WERI-Rb-1 (cell line): ENCODE measurements at regions not wholly inside any gene's neighbourhood (a gene's known extent, or its start where the extent isn't known, plus 50 kb on each side); places are given as distances from the start of the nearest gene placed in this dataset.

ENCODE experiments used
- DNase-seq: peaks from one replicate; pipeline ENCODE4 v3.0.0-alpha.2; 2020
- H3K27ac ChIP-seq: fragments of 250-450 bp; sonication (Bioruptor Pico); 2 replicates; pipeline ENCODE4 v1.5.1; 2020; ENCODE audit warnings: mild to moderate bottlenecking, moderate library complexity
- H3K27me3 ChIP-seq: fragments of 250-450 bp; sonication (Bioruptor Pico); 2 replicates; pipeline ENCODE4 v1.5.1; 2021; ENCODE audit warnings: mild to moderate bottlenecking, low read depth, moderate library complexity; ENCODE audit not compliant: insufficient read depth, severe bottlenecking
- H3K36me3 ChIP-seq: fragments of 250-450 bp; sonication (Bioruptor Pico); 2 replicates; pipeline ENCODE4 v1.5.1; 2020; ENCODE audit warnings: mild to moderate bottlenecking, moderate library complexity
- H3K4me3 ChIP-seq: 2 replicates; pipeline ENCODE4 v1.5.1; 2011; ENCODE audit warnings: low read depth, mild to moderate bottlenecking, control low read depth, low read length
- H3K9me3 ChIP-seq: fragments of 250-450 bp; sonication (Bioruptor Pico); 2 replicates; pipeline ENCODE4 v1.5.1; 2021; ENCODE audit warnings: mild to moderate bottlenecking, moderate library complexity; ENCODE audit not compliant: severe bottlenecking
- CTCF ChIP-seq: IDR thresholded peaks from 2 replicates; pipeline ENCODE4 v1.5.1; 2011; ENCODE audit warnings: low read depth, mild to moderate bottlenecking, control low read depth, inconsistent platforms, low read length

GRCh38 chr7:41574377-41574776 lies 128.5 kb downstream of the INHBA start:
- no peak for TF ChIP-seq CTCF
- Histone ChIP-seq H3K27me3 (peaks cover 26% of the 10 kb centered on the region), H3K4me3 (no peak overlapping the region), H3K36me3 (no peaks in the 10 kb centered on the region), H3K27ac (no peak overlapping the region), H3K9me3 (no peaks in the 10 kb centered on the region)
- no peak for DNase-seq

GRCh38 chr7:41573862-41574261 lies 129.0 kb downstream of the INHBA start:
- no peaks in the 10 kb centered on the region for H3K9me3 ChIP-seq
- no peaks in the 10 kb centered on the region for H3K36me3 ChIP-seq
- H3K27me3 ChIP-seq = peaks cover 26% of the 10 kb centered on the region
- no peak overlapping the region for H3K27ac ChIP-seq
- no peak overlapping the region for H3K4me3 ChIP-seq
- DNase-seq = no peak
- no peak for TF ChIP-seq CTCF

GRCh38 chr7:41573443-41573842 lies 129.4 kb downstream of the INHBA start:
- H3K4me3 ChIP-seq = no peak overlapping the region
- DNase-seq = no peak
- no peaks in the 10 kb centered on the region for H3K36me3 ChIP-seq
- H3K27ac ChIP-seq = no peak overlapping the region
- no peak for TF ChIP-seq CTCF
- no peaks in the 10 kb centered on the region for H3K9me3 ChIP-seq
- H3K27me3 ChIP-seq = peaks cover 25% of the 10 kb centered on the region

GRCh38 chr7:41573015-41573414 lies 129.9 kb downstream of the INHBA start:
- Histone ChIP-seq H3K36me3 (no peaks in the 10 kb centered on the region), H3K9me3 (no peaks in the 10 kb centered on the region), H3K27ac (no peak overlapping the region), H3K27me3 (peaks cover 21% of the 10 kb centered on the region), H3K4me3 (no peak overlapping the region)
- TF ChIP-seq CTCF = no peak
- DNase-seq = no peak

GRCh38 chr7:41571573-41571972 lies 131.3 kb downstream of the INHBA start:
- TF ChIP-seq CTCF = no peak
- peaks cover 20% of the 10 kb centered on the region for H3K27me3 ChIP-seq
- no peaks in the 10 kb centered on the region for H3K36me3 ChIP-seq
- DNase-seq = no peak
- no peak overlapping the region for H3K4me3 ChIP-seq
- H3K27ac ChIP-seq = no peak overlapping the region
- no peaks in the 10 kb centered on the region for H3K9me3 ChIP-seq

- peaks cover 12% of the 10 kb centered on the region for H3K27me3 ChIP-seq
These were observed 132.1 kb downstream of the INHBA start for GRCh38 chr7:41570766-41571165.

More at GRCh38 chr7:41570766-41571165, 132.1 kb downstream of the INHBA start:
- no peak overlapping the region for H3K27ac ChIP-seq
- H3K9me3 ChIP-seq = no peaks in the 10 kb centered on the region
- H3K4me3 ChIP-seq = no peak overlapping the region
- TF ChIP-seq CTCF = no peak
- no peak for DNase-seq
- H3K36me3 ChIP-seq = no peaks in the 10 kb centered on the region
